Sigmoid colon (tissue), 4 donors: ENCODE measurements at regions not wholly inside any gene's neighbourhood (a gene's known extent, or its start where the extent isn't known, plus 50 kb on each side); places are given as distances from the start of the nearest gene placed in this dataset.

Experiments
- CTCF ChIP-seq, 4 experiments: fragments of 450-650 bp in 3 of 4; fragments of 200-600 bp in 1 of 4; IDR thresholded peaks; one replicate each; pipeline ENCODE4 v1.5.1; 2016 to 2019; ENCODE audit warnings: antibody characterized with exemption in 4 of 4, mild to moderate bottlenecking in 3 of 4, moderate library complexity in 2 of 4
- POLR2A ChIP-seq, 2 donors: fragments of 450-650 bp; IDR thresholded peaks; one replicate each; pipeline ENCODE4 v1.6.1; 2016; ENCODE audit warnings: antibody characterized with exemption in 2 of 2, mild to moderate bottlenecking in 2 of 2, moderate library complexity in 2 of 2
- POLR2AphosphoS5 ChIP-seq, 4 donors: sonication (generic); formaldehyde crosslinking; IDR thresholded peaks; one replicate each; pipeline ENCODE4 v1.6.1; 2017; ENCODE audit warnings: antibody characterized with exemption in 4 of 4

- TF ChIP-seq POLR2AphosphoS5 (IDR thresholded peaks at IDR 0.05) (no peak), CTCF (IDR thresholded peaks at IDR 0.05) (no peak), POLR2A (IDR thresholded peaks at IDR 0.05) (no peak)
These were observed 119.2 kb downstream of the NAA11 start for GRCh38 chr4:79206660-79207059.
